Keratinocyte (primary cell): ENCODE measurements at regions not wholly inside any gene's neighbourhood (a gene's known extent, or its start where the extent isn't known, plus 50 kb on each side); places are given as distances from the start of the nearest gene placed in this dataset.

ENCODE experiments used
- DNase-seq: peaks from one replicate; pipeline ENCODE4 v3.0.0-alpha.2; 2011; ENCODE audit warnings: low read depth, missing footprints, low spot score
- FAIRE-seq: peaks from 2 replicates; lab custom pipeline; 2011; peaks lifted over from hg19 to GRCh38; lab: Jason Lieb, UNC
- H2AFZ ChIP-seq: 2 replicates; pipeline ENCODE4 v1.6.0; 2012; ENCODE audit warnings: low read length, control low read depth, inconsistent platforms; ENCODE audit not compliant: control insufficient read depth
- H3K27ac ChIP-seq: 2 replicates; pipeline ENCODE4 v1.5.1; 2011; ENCODE audit warnings: low read length; ENCODE audit not compliant: control insufficient read depth, insufficient read depth
- H3K27me3 ChIP-seq: 3 replicates; pipeline ENCODE4 v1.6.0; 2011; ENCODE audit warnings: low read length; ENCODE audit not compliant: control insufficient read depth, insufficient read depth; ENCODE audit errors: extremely low read depth
- H3K36me3 ChIP-seq, 2 experiments: 2 replicates in 1 of 2; 3 replicates in 1 of 2; pipeline ENCODE4 v1.5.1; 2011; ENCODE audit warnings: low read length in 2 of 2, mild to moderate bottlenecking in 1 of 2; ENCODE audit not compliant: control insufficient read depth in 2 of 2, insufficient read depth in 2 of 2; ENCODE audit errors: extremely low read depth in 1 of 2
- H3K4me1 ChIP-seq: 3 replicates; pipeline ENCODE4 v1.5.1; 2011; ENCODE audit warnings: low read length; ENCODE audit not compliant: control insufficient read depth, insufficient read depth; ENCODE audit errors: extremely low read depth
- H3K4me2 ChIP-seq: 3 replicates; pipeline ENCODE4 v1.6.0; 2011; ENCODE audit warnings: low read depth, low read length; ENCODE audit not compliant: control insufficient read depth, insufficient read depth; ENCODE audit errors: extremely low read depth
- H3K4me3 ChIP-seq, 3 experiments: fragments of 200-600 bp in 1 of 3; sonication (generic) in 1 of 3; 2 replicates in 2 of 3; 3 replicates in 1 of 3; pipeline ENCODE4 v1.5.1; 2011 to 2016; ENCODE audit warnings: low read length in 3 of 3, mild to moderate bottlenecking in 3 of 3, control low read depth in 2 of 3, inconsistent platforms in 1 of 3, low read depth in 1 of 3, mixed read lengths in 1 of 3, mixed run types in 1 of 3, moderate library complexity in 1 of 3; ENCODE audit not compliant: control insufficient read depth in 2 of 3, insufficient read depth in 2 of 3; ENCODE audit errors: extremely low read depth in 1 of 3
- H3K79me2 ChIP-seq: 2 replicates; pipeline ENCODE4 v1.6.0; 2012; ENCODE audit warnings: low read length; ENCODE audit not compliant: control insufficient read depth, insufficient read depth
- H3K9ac ChIP-seq: 3 replicates; pipeline ENCODE4 v1.6.0; 2011; ENCODE audit warnings: low read length; ENCODE audit not compliant: control insufficient read depth, insufficient read depth; ENCODE audit errors: extremely low read depth
- H3K9me1 ChIP-seq: 3 replicates; pipeline ENCODE4 v1.6.0; 2011; ENCODE audit warnings: low read length; ENCODE audit not compliant: control insufficient read depth, insufficient read depth; ENCODE audit errors: extremely low read depth
- H3K9me3 ChIP-seq: 2 replicates; pipeline ENCODE4 v1.5.1; 2012; ENCODE audit warnings: low read depth, low read length; ENCODE audit not compliant: control insufficient read depth
- H4K20me1 ChIP-seq: 3 replicates; pipeline ENCODE4 v1.6.0; 2011; ENCODE audit warnings: low read length; ENCODE audit not compliant: control insufficient read depth, insufficient read depth; ENCODE audit errors: extremely low read depth
- CTCF ChIP-seq, 3 experiments: IDR thresholded peaks in 1 of 3; conservative IDR thresholded peaks in 1 of 3; optimal IDR thresholded peaks in 1 of 3; 2 replicates in 2 of 3; 3 replicates in 1 of 3; pipeline versions ENCODE3 to v1.5.1; 2011; ENCODE audit warnings: low read length in 3 of 3, mild to moderate bottlenecking in 3 of 3, moderate library complexity in 2 of 3, control low read depth in 1 of 3, inconsistent platforms in 1 of 3; ENCODE audit not compliant: insufficient read depth in 2 of 3; ENCODE audit errors: extremely low read depth in 1 of 3
- EZH2 ChIP-seq: IDR thresholded peaks from one replicate; pipeline ENCODE4 v1.6.1; 2012; ENCODE audit warnings: inconsistent platforms, mild to moderate bottlenecking, low read length, moderate library complexity
- dilution Hi-C: fragments of 300-500 bp; cut with MboI; formaldehyde crosslinking; loops from one replicate; pipeline ENCODE4 v1.7.0; 2020; ENCODE audit warnings: low sequenced_read_pairs; ENCODE audit not compliant: extremely low pct_ligation_motif_present

- Histone ChIP-seq H3K4me3 (no peak overlapping the region), H3K4me1 (no peaks in the 10 kb centered on the region), H3K27me3 (no peaks in the 10 kb centered on the region), H3K27ac (no peak overlapping the region), H4K20me1 (no peaks in the 10 kb centered on the region), H3K4me2 (no peak overlapping the region), H3K9ac (no peak overlapping the region), H3K9me1 (no peaks in the 10 kb centered on the region), H3K36me3 (no peaks in the 10 kb centered on the region), H2AFZ (no peak overlapping the region), H3K79me2 (no peaks in the 10 kb centered on the region), H3K9me3 (no peaks in the 10 kb centered on the region)
- TF ChIP-seq EZH2 (no peak), CTCF (optimal IDR thresholded peaks at IDR 0.05 in 1 of 3, IDR thresholded peaks at IDR 0.05 in 1 of 3, conservative IDR thresholded peaks at IDR 0.05 in 1 of 3; ENCODE audit: extremely low read depth in 1 of 3, insufficient read depth in 2 of 3, low read length in 3 of 3) (no peak)
- no peak for DNase-seq
- dilution Hi-C loops = no loop called here
- no peak for FAIRE-seq
Observed at GRCh38 chr2:123648016-123648415, 377.1 kb upstream of the CNTNAP5 start.

GRCh38 chr2:123648956-123649355 lies 376.1 kb upstream of the CNTNAP5 start:
- dilution Hi-C loops = no loop called here
- no peaks in the 10 kb centered on the region for H3K9me3 ChIP-seq
- no peak overlapping the region for H3K4me2 ChIP-seq
- FAIRE-seq (no peak), DNase-seq (no peak)
- H4K20me1 ChIP-seq = no peaks in the 10 kb centered on the region
- no peak overlapping the region for H2AFZ ChIP-seq
- H3K4me3 ChIP-seq = no peak overlapping the region
- TF ChIP-seq CTCF (optimal IDR thresholded peaks at IDR 0.05 in 1 of 3, IDR thresholded peaks at IDR 0.05 in 1 of 3, conservative IDR thresholded peaks at IDR 0.05 in 1 of 3; ENCODE audit: extremely low read depth in 1 of 3, insufficient read depth in 2 of 3, low read length in 3 of 3) (no peak), EZH2 (no peak)
- H3K9ac ChIP-seq = no peak overlapping the region
- no peaks in the 10 kb centered on the region for H3K4me1 ChIP-seq
- no peaks in the 10 kb centered on the region for H3K27me3 ChIP-seq
- no peaks in the 10 kb centered on the region for H3K9me1 ChIP-seq
- no peak overlapping the region for H3K27ac ChIP-seq
- no peaks in the 10 kb centered on the region for H3K36me3 ChIP-seq
- H3K79me2 ChIP-seq = no peaks in the 10 kb centered on the region
